Small intestine (tissue), 7 donors: ENCODE measurements at regions not wholly inside any gene's neighbourhood (a gene's known extent, or its start where the extent isn't known, plus 50 kb on each side); places are given as distances from the start of the nearest gene placed in this dataset.
A peak's percentile ranks its signal among the peaks of the same experiment; 100 is the strongest.

Experiments
- DNase-seq, 2 donors: peaks; one replicate each; pipeline versions ENCODE4 v3.0.0 to v3.0.0-alpha.2; 2013
- FAIRE-seq: peaks from 2 replicates; lab custom pipeline; 2012; peaks lifted over from hg19 to GRCh38; lab: Jason Lieb, UNC
- H3K27ac ChIP-seq, 3 donors: one replicate each; pipeline ENCODE4 v1.5.1; 2013; ENCODE audit warnings: low read length in 2 of 3, mild to moderate bottlenecking in 2 of 3, control low read depth in 1 of 3, inconsistent platforms in 1 of 3, low read depth in 1 of 3, moderate library complexity in 1 of 3
- H3K27me3 ChIP-seq, 3 donors: one replicate each; pipeline ENCODE4 v1.6.1; 2013; ENCODE audit warnings: low read length in 3 of 3, inconsistent platforms in 1 of 3; ENCODE audit not compliant: control insufficient read depth in 3 of 3, insufficient read depth in 3 of 3
- H3K36me3 ChIP-seq, 3 donors: one replicate each; pipeline ENCODE4 v1.6.1; 2013; ENCODE audit warnings: low read length in 3 of 3, inconsistent platforms in 1 of 3, low read depth in 1 of 3, mild to moderate bottlenecking in 1 of 3, moderate library complexity in 1 of 3; ENCODE audit not compliant: control insufficient read depth in 3 of 3, insufficient read depth in 2 of 3
- H3K4me1 ChIP-seq, 3 donors: one replicate each; pipeline ENCODE4 v1.6.1; 2013; ENCODE audit warnings: low read length in 2 of 3, inconsistent platforms in 1 of 3, low read depth in 1 of 3, mild to moderate bottlenecking in 1 of 3, moderate library complexity in 1 of 3; ENCODE audit not compliant: control insufficient read depth in 3 of 3, insufficient read depth in 2 of 3
- H3K4me3 ChIP-seq, 3 donors: one replicate each; pipeline ENCODE4 v1.5.1; 2013; ENCODE audit warnings: low read length in 3 of 3, control low read depth in 1 of 3, inconsistent platforms in 1 of 3, low read depth in 1 of 3, mild to moderate bottlenecking in 1 of 3, moderate library complexity in 1 of 3
- H3K9me3 ChIP-seq, 2 donors: one replicate each; pipeline ENCODE4 v1.6.1; 2013; ENCODE audit warnings: low read depth in 1 of 2, low read length in 1 of 2; ENCODE audit not compliant: control insufficient read depth in 2 of 2, insufficient read depth in 1 of 2
- WGBS, 3 donors: extraction: QIAGEN DNeasy Blood & Tissue Kit; methylation state at CpG; one replicate each; pipeline ENCODE4 v1.1.7; 2013; 5-methylcytosine and 5-hydroxymethylcytosine counted together
- donor health status: healthy with polysubstance abuse.
- donor health status: control.
- donor health status: control.
- donor health status: Bipolar disorder and iron deficiency.
- donor health status: healthy.

DNA sequence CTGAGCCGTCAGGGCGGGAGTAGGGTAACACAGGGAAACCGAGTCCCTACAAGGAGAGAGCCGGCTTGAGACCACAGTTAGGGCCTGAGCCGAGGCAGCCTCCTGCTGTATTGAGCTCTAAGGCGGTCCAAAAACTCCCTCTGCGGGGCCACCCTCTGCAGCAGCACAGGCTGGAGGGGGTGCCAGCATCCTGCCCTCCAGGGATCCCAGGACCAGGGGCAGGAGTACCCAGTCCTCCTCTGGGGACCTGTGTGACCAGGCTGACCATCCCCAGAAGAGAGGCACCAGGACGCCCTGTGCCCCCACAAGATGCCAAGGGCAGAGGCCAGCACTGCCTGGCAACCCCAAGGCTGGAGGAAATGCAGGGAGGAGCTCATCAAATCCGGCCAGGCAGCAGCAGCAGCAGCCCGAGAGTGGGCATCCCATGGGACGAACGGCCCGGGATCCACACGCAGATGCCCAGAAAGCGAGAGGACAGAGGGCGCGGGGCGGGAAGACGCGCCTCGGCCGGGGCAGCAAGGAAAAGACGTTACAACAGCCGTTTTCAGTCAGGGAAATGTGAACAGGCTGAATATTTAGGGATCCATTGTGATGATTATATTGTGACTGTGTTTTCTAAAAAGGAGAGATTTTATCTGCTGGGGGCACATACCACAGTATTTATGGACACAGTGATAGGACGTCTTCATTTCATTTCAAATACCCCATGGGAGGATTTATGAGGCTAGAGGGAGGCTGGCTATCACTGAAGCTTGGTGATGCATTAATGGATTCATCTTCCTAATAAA, 57.1 kb upstream of the COL18A1 start:
- Histone ChIP-seq H3K27ac (peak overlapping the region in 1 of 3 donors; percentile 44), H3K9me3 (no peaks in the 10 kb centered on the region), H3K4me1 (peaks cover 0 to 8% (median 2%) of the 10 kb centered on the region in 3 donors), H3K4me3 (no peak overlapping the region), H3K36me3 (no peaks in the 10 kb centered on the region), H3K27me3 (peaks cover 0 to 7% (median 0%) of the 10 kb centered on the region in 3 donors)
- DNase-seq (no peak), FAIRE-seq (no peak)
- 66 to 74% (median 74%) methylated on average over 25 of the region's 25 CpGs for WGBS, 3 donors

- WGBS, 3 donors = 83 to 87% (median 83%) methylated on average over 17 to 18 of the region's 18 CpGs
- peak overlapping the region in 1 of 3 donors; percentile 73 for H3K27ac ChIP-seq
Measured at GRCh38 chr21:45348591-45349327, 56.2 kb upstream of the COL18A1 start.

GRCh38 chr21:45350206-45350854, 54.6 kb upstream of the COL18A1 start:
- FAIRE-seq = no peak

More at GRCh38 chr21:45348591-45349327, 56.2 kb upstream of the COL18A1 start:
- H3K4me3 ChIP-seq = no peak overlapping the region
- DNase-seq (no peak), FAIRE-seq (no peak)
- peaks cover 0 to 7% (median 0%) of the 10 kb centered on the region in 3 donors for H3K27me3 ChIP-seq
- H3K4me1 ChIP-seq = peaks cover 0 to 8% (median 2%) of the 10 kb centered on the region in 3 donors
- H3K36me3 ChIP-seq = no peaks in the 10 kb centered on the region
- H3K9me3 ChIP-seq = no peaks in the 10 kb centered on the region

DNA sequence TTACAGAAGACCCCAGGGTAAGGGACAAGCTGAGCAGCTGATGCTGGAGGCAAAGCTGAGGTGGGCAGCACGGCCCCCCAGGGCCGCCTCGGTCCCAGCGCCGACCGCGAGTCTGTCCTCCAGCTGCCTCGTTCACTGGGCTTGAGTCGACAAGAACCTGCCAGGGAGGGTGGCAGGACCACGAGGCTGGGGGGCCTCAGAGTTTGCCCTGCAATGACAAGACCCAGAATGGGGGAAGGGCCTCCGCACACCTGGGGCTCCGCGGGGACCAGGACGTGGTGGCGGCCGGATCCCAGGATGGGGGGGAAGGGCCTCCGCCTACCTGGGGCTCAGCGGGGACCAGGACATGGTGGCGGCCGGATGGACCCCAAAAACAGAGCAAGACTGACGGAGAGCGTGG, 53.9 kb upstream of the COL18A1 start:
- Histone ChIP-seq H3K4me3 (no peak overlapping the region), H3K4me1 (peaks cover 0 to 12% (median 2%) of the 10 kb centered on the region in 3 donors), H3K27me3 (peaks cover 0 to 7% (median 0%) of the 10 kb centered on the region in 3 donors), H3K9me3 (no peaks in the 10 kb centered on the region), H3K36me3 (no peaks in the 10 kb centered on the region), H3K27ac (no peak overlapping the region)
- FAIRE-seq (no peak), DNase-seq (no peak)
- 91 to 92% (median 92%) methylated on average over 22 of the region's 22 CpGs for WGBS, 3 donors

More at GRCh38 chr21:45350206-45350854, 54.6 kb upstream of the COL18A1 start:
- Histone ChIP-seq H3K27ac (no peak overlapping the region), H3K9me3 (no peaks in the 10 kb centered on the region), H3K4me1 (peaks cover 0 to 8% (median 2%) of the 10 kb centered on the region in 3 donors), H3K36me3 (no peaks in the 10 kb centered on the region), H3K27me3 (peaks cover 0 to 7% (median 0%) of the 10 kb centered on the region in 3 donors), H3K4me3 (no peak overlapping the region)
- WGBS, 3 donors = 87 to 94% (median 92%) methylated on average over 8 of the region's 8 CpGs
- no peak for DNase-seq

GRCh38 chr21:45351526-45352275, 53.3 kb upstream of the COL18A1 start:
- Histone ChIP-seq H3K27me3 (peaks cover 0 to 7% (median 0%) of the 10 kb centered on the region in 3 donors), H3K9me3 (no peaks in the 10 kb centered on the region), H3K4me1 (peaks cover 2 to 18% (median 2%) of the 10 kb centered on the region in 3 donors), H3K27ac (no peak overlapping the region), H3K36me3 (no peaks in the 10 kb centered on the region), H3K4me3 (no peak overlapping the region)
- 82 to 90% (median 85%) methylated on average over 12 of the region's 12 CpGs for WGBS, 3 donors
- no peak for FAIRE-seq
- DNase-seq = no peak

DNA sequence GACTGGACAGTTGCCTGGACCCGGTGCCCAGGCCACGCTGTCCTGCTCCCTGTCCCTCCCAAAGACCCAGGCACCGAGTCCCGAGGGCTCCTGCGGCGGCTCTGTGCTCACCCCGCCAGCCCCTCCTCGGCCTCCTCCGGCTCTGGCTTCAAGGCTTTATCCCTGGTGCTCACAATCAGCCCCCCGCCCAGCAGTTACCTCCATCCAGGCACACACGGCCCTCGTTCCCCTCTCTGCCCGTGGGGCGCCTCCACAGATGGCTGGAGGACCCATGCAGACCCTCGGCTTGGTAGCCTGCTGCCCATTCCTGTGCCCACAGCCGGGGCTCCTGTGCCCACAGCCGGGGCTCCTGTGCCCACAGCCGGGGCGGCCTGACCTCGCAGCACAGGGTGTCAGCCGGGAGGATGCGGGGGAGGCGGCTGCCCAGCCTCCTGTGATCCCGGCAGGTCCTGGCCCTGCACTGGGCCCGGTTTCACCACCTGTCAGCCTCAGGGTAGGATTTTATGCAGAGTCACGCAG, 52.3 kb upstream of the COL18A1 start:
- DNase-seq (no peak), FAIRE-seq (no peak)
- Histone ChIP-seq H3K36me3 (no peaks in the 10 kb centered on the region), H3K27ac (no peak overlapping the region), H3K4me3 (no peak overlapping the region), H3K4me1 (peaks cover 2 to 23% (median 2%) of the 10 kb centered on the region in 3 donors), H3K27me3 (no peaks in the 10 kb centered on the region), H3K9me3 (no peaks in the 10 kb centered on the region)
- WGBS, 3 donors = 89 to 92% (median 89%) methylated on average over 26 of the region's 26 CpGs

- H3K4me3 ChIP-seq = no peak overlapping the region
- no peaks in the 10 kb centered on the region for H3K9me3 ChIP-seq
- DNase-seq = no peak
- H3K36me3 ChIP-seq = no peaks in the 10 kb centered on the region
- no peaks in the 10 kb centered on the region for H3K27me3 ChIP-seq
- 47 to 68% (median 67%) methylated on average over 3 of the region's 3 CpGs for WGBS, 3 donors
- H3K27ac ChIP-seq = no peak overlapping the region
- peaks cover 2 to 24% (median 2%) of the 10 kb centered on the region in 3 donors for H3K4me1 ChIP-seq
- FAIRE-seq = no peak
Measured at GRCh38 chr21:45353200-45353599, 51.8 kb upstream of the COL18A1 start.
